WERI-Rb-1 (cell line): ENCODE measurements at regions not wholly inside any gene's neighbourhood (a gene's known extent, or its start where the extent isn't known, plus 50 kb on each side); places are given as distances from the start of the nearest gene placed in this dataset.

ENCODE experiments used
- DNase-seq: peaks from one replicate; pipeline ENCODE4 v3.0.0-alpha.2; 2020
- H3K27ac ChIP-seq: fragments of 250-450 bp; sonication (Bioruptor Pico); 2 replicates; pipeline ENCODE4 v1.5.1; 2020; ENCODE audit warnings: mild to moderate bottlenecking, moderate library complexity
- H3K27me3 ChIP-seq: fragments of 250-450 bp; sonication (Bioruptor Pico); 2 replicates; pipeline ENCODE4 v1.5.1; 2021; ENCODE audit warnings: mild to moderate bottlenecking, low read depth, moderate library complexity; ENCODE audit not compliant: insufficient read depth, severe bottlenecking
- H3K36me3 ChIP-seq: fragments of 250-450 bp; sonication (Bioruptor Pico); 2 replicates; pipeline ENCODE4 v1.5.1; 2020; ENCODE audit warnings: mild to moderate bottlenecking, moderate library complexity
- H3K4me3 ChIP-seq: 2 replicates; pipeline ENCODE4 v1.5.1; 2011; ENCODE audit warnings: low read depth, mild to moderate bottlenecking, control low read depth, low read length
- H3K9me3 ChIP-seq: fragments of 250-450 bp; sonication (Bioruptor Pico); 2 replicates; pipeline ENCODE4 v1.5.1; 2021; ENCODE audit warnings: mild to moderate bottlenecking, moderate library complexity; ENCODE audit not compliant: severe bottlenecking
- TF ChIP-seq, protein P1 (sequence below): IDR thresholded peaks from 2 replicates; pipeline ENCODE4 v1.5.1; 2011; ENCODE audit warnings: low read depth, mild to moderate bottlenecking, control low read depth, inconsistent platforms, low read length

DNA sequence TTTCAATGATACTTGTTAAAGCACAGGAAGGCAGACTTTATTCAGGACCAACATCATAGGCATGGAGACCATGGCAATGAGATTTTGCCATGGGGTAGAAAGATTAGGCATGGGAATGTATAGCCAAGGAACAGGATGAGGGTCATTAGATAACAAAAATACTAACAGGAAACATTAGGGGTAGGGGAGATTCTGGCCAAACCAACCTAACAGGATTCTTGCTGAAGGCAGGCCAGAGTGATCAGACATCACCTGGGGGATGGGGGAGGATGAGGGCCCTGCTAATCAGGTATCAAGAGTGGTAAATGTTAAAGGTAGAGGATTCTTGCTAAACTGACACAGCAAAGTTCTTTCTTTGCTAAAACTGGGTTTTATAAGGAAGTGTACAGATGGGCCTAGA lies 481.8 kb downstream of the ETS1 start:
- H3K27me3 ChIP-seq = no peaks in the 10 kb centered on the region
- DNase-seq = no peak
- no peak overlapping the region for H3K27ac ChIP-seq
- TF ChIP-seq, protein P1, sequence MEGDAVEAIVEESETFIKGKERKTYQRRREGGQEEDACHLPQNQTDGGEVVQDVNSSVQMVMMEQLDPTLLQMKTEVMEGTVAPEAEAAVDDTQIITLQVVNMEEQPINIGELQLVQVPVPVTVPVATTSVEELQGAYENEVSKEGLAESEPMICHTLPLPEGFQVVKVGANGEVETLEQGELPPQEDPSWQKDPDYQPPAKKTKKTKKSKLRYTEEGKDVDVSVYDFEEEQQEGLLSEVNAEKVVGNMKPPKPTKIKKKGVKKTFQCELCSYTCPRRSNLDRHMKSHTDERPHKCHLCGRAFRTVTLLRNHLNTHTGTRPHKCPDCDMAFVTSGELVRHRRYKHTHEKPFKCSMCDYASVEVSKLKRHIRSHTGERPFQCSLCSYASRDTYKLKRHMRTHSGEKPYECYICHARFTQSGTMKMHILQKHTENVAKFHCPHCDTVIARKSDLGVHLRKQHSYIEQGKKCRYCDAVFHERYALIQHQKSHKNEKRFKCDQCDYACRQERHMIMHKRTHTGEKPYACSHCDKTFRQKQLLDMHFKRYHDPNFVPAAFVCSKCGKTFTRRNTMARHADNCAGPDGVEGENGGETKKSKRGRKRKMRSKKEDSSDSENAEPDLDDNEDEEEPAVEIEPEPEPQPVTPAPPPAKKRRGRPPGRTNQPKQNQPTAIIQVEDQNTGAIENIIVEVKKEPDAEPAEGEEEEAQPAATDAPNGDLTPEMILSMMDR = no peak
- no peaks in the 10 kb centered on the region for H3K36me3 ChIP-seq
- no peak overlapping the region for H3K4me3 ChIP-seq
- H3K9me3 ChIP-seq = no peaks in the 10 kb centered on the region

DNA sequence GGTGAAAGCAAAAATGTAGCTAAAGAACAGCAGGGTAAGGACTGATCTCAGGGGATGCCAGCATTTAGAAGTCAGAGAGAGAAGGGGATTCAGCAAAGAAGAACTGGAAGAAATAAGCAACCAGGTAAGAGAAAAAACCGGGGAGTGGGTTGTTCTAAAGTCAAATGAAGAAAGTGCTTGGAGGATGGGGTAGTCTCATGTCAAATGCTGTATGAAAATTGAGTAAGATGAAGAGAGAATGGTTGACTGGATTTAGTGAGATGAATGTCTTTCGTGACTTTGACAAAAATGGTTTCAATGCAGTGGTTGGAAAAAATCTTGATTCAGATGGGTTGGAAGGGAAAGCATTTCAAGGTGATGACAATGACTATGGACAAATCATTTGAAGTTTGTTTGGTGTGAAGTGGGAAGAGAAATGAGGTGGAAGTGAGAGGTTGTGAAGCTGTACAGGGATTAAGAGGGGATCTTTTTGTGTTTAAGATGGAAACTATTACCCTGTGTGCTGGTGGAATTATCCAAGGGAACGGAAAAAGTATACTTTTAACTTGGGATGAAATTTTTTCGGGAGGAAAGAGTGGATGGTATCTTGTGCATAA lies 484.0 kb downstream of the ETS1 start:
- H3K4me3 ChIP-seq = no peak overlapping the region
- TF ChIP-seq, protein P1 = no peak
- no peak for DNase-seq
- no peaks in the 10 kb centered on the region for H3K9me3 ChIP-seq
- H3K36me3 ChIP-seq = no peaks in the 10 kb centered on the region
- no peak overlapping the region for H3K27ac ChIP-seq
- H3K27me3 ChIP-seq = no peaks in the 10 kb centered on the region

DNA sequence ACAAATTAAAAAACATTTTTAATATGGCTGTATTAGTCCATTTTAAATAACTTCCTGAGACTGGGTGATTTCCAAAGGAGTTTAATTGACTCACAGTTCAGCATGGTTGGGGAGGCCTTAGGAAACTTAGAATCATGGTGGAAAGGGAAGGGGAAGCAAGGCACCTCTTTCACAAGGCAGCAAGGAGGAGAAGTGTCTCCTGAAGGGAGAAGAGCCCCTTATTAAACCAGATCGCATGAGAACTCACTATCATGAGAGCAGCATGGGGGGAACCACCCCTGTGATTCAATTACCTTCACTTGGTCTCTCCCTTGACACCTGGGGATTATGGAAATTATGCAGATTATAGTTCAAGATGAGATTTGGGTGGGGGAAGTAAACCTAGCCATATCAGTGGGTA lies 488.6 kb downstream of the ETS1 start:
- peak; percentile 40 for DNase-seq
- no peaks in the 10 kb centered on the region for H3K27me3 ChIP-seq
- H3K4me3 ChIP-seq = no peak overlapping the region
- H3K9me3 ChIP-seq = no peaks in the 10 kb centered on the region
- H3K36me3 ChIP-seq = no peaks in the 10 kb centered on the region
- no peak overlapping the region for H3K27ac ChIP-seq
- TF ChIP-seq, protein P1 = no peak

DNA sequence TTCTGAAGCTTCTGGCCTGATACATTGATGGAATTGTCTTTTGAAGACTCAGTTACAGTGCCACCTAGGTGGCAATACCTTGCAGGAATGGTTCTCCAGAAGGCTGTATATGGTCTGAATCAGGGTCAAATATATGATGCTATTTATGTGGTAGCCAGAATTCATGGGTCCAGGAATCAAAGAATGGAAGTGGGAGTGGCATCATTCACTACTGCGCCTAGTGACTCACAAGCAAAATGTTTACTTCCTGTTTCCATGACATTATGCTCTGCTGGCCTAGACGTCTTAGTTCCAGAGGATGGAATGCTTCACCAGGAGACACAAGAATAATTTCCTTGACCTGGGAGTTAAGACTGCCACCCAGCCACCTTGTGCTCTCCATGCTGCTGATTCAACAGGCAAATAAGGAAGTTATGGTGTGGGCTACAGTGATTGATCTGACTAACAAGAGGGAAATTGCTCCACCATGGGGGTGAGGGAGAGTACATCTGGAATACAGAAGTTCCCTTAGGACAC lies 491.8 kb downstream of the ETS1 start:
- no peaks in the 10 kb centered on the region for H3K36me3 ChIP-seq
- H3K9me3 ChIP-seq = no peaks in the 10 kb centered on the region
- TF ChIP-seq, protein P1 = no peak
- no peak overlapping the region for H3K4me3 ChIP-seq
- no peak for DNase-seq
- no peaks in the 10 kb centered on the region for H3K27me3 ChIP-seq
- no peak overlapping the region for H3K27ac ChIP-seq

DNA sequence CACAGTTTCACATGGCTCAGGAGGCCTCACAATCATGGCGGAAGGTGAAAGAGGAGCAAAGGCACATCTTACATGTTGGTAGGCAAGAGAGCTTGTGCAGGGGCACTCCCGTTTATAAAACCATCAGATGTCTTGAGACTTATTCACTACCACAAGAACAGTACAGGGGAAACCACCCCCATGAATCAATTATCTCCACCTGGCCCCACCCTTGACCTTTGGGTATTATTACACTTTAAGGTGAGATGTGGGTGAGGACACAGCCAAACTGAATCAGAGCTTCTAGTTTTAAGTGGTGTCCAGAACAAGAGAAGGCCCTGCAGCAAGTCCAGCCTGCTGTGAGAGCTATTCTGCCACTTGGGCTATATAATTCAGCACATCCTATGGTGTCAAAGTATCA lies 493.7 kb downstream of the ETS1 start:
- no peak for DNase-seq
- H3K4me3 ChIP-seq = no peak overlapping the region
- TF ChIP-seq, protein P1 = no peak
- H3K27me3 ChIP-seq = no peaks in the 10 kb centered on the region
- no peak overlapping the region for H3K27ac ChIP-seq
- no peaks in the 10 kb centered on the region for H3K9me3 ChIP-seq
- no peaks in the 10 kb centered on the region for H3K36me3 ChIP-seq

DNA sequence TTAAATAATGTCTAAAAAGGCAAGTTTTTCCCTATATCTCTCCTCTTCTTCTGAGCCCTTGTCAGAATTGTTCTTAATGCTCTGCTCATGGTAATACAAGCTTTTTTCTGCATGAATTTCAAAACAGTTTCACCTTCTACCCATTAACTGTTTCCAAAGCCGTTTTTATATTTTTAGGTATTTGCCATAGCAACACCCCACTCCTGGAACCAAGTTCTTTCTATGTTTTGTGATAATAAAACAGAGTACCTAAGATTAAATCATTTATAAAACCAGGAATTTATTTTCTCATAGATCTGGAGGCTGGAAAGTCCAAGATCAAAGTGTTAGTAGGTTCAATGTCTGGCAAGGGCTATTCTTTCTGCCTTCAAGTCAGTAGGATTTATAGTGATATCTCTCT lies 497.4 kb downstream of the ETS1 start:
- no peak for DNase-seq
- TF ChIP-seq, protein P1 = no peak
- H3K27me3 ChIP-seq = no peaks in the 10 kb centered on the region
- no peak overlapping the region for H3K4me3 ChIP-seq
- H3K9me3 ChIP-seq = no peaks in the 10 kb centered on the region
- H3K36me3 ChIP-seq = no peaks in the 10 kb centered on the region
- H3K27ac ChIP-seq = no peak overlapping the region
